Uterus (tissue), 2 donors: ENCODE measurements at regions not wholly inside any gene's neighbourhood (a gene's known extent, or its start where the extent isn't known, plus 50 kb on each side); places are given as distances from the start of the nearest gene placed in this dataset.

ENCODE experiments used
- POLR2A ChIP-seq, 2 donors: fragments of 450-650 bp; IDR thresholded peaks; one replicate each; pipeline ENCODE4 v1.6.1; 2016; ENCODE audit warnings: antibody characterized with exemption in 2 of 2, mild to moderate bottlenecking in 1 of 2, moderate library complexity in 1 of 2
- TF ChIP-seq, protein P1 (sequence below), 4 experiments: fragments of 200-600 bp in 2 of 4; fragments of 450-650 bp in 2 of 4; sonication (generic) in 2 of 4; IDR thresholded peaks; one replicate each; pipeline ENCODE4 v1.5.1; 2016 to 2019; ENCODE audit warnings: antibody characterized with exemption in 4 of 4, mild to moderate bottlenecking in 2 of 4, moderate library complexity in 1 of 4

- TF ChIP-seq, protein P1, sequence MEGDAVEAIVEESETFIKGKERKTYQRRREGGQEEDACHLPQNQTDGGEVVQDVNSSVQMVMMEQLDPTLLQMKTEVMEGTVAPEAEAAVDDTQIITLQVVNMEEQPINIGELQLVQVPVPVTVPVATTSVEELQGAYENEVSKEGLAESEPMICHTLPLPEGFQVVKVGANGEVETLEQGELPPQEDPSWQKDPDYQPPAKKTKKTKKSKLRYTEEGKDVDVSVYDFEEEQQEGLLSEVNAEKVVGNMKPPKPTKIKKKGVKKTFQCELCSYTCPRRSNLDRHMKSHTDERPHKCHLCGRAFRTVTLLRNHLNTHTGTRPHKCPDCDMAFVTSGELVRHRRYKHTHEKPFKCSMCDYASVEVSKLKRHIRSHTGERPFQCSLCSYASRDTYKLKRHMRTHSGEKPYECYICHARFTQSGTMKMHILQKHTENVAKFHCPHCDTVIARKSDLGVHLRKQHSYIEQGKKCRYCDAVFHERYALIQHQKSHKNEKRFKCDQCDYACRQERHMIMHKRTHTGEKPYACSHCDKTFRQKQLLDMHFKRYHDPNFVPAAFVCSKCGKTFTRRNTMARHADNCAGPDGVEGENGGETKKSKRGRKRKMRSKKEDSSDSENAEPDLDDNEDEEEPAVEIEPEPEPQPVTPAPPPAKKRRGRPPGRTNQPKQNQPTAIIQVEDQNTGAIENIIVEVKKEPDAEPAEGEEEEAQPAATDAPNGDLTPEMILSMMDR (IDR thresholded peaks at IDR 0.05): no peak
- no peak for TF ChIP-seq POLR2A (IDR thresholded peaks at IDR 0.05)
These were observed 1398.0 kb upstream of the NXPH2 start for GRCh38 chr2:140178234-140178633.
